ENCODE measurements at regions not wholly inside any gene's neighbourhood (a gene's known extent, or its start where the extent isn't known, plus 50 kb on each side); places are given as distances from the start of the nearest gene placed in this dataset.

DNA sequence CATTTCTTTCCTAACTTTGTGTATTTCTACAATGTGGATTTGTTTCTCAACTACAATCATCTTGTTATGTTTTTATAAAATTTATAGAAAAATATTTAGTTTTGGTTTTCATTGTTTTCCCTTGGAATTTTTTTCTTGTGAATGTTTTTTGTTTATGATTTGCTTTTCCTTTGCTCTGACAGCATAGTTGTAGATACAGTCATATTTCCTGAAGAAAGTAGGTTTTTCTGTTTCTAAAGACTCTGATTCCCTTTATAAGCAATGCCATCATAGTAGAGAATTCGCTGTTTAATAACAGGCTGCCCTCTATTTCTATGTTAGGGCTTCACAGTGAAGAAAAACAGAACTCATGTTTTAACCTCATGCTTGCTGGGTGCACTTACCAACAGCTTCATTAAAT lies 482.3 kb downstream of the ZBBX start:
- H3F3A ChIP-seq (ENCODE audit: insufficient read depth, low read length, poor library complexity, severe bottlenecking) = no peaks in the 10 kb centered on the region
- H3K4me3 ChIP-seq (ENCODE audit: low read length) = no peak overlapping the region
- no peaks in the 10 kb centered on the region for H3K9me3 ChIP-seq (ENCODE audit: low read length)
- H3K36me3 ChIP-seq (ENCODE audit: insufficient read depth, low read length) = no peaks in the 10 kb centered on the region
- no peak overlapping the region for H3K4me2 ChIP-seq (ENCODE audit: low read length)
- no peak overlapping the region for H3K27ac ChIP-seq (ENCODE audit: low read length)
- H3K79me2 ChIP-seq (replicated peaks; ENCODE audit: insufficient read depth, low read length) = no peaks in the 10 kb centered on the region
- no peak overlapping the region for H3K9ac ChIP-seq (ENCODE audit: low read length)
- no peak overlapping the region for H2AFZ ChIP-seq (ENCODE audit: low read depth, low read length)
- TF ChIP-seq, protein P1, sequence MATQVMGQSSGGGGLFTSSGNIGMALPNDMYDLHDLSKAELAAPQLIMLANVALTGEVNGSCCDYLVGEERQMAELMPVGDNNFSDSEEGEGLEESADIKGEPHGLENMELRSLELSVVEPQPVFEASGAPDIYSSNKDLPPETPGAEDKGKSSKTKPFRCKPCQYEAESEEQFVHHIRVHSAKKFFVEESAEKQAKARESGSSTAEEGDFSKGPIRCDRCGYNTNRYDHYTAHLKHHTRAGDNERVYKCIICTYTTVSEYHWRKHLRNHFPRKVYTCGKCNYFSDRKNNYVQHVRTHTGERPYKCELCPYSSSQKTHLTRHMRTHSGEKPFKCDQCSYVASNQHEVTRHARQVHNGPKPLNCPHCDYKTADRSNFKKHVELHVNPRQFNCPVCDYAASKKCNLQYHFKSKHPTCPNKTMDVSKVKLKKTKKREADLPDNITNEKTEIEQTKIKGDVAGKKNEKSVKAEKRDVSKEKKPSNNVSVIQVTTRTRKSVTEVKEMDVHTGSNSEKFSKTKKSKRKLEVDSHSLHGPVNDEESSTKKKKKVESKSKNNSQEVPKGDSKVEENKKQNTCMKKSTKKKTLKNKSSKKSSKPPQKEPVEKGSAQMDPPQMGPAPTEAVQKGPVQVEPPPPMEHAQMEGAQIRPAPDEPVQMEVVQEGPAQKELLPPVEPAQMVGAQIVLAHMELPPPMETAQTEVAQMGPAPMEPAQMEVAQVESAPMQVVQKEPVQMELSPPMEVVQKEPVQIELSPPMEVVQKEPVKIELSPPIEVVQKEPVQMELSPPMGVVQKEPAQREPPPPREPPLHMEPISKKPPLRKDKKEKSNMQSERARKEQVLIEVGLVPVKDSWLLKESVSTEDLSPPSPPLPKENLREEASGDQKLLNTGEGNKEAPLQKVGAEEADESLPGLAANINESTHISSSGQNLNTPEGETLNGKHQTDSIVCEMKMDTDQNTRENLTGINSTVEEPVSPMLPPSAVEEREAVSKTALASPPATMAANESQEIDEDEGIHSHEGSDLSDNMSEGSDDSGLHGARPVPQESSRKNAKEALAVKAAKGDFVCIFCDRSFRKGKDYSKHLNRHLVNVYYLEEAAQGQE (IDR thresholded peaks at IDR 0.05; ENCODE audit: borderline replicate concordance) = no peak
- TF ChIP-seq, protein P2, sequence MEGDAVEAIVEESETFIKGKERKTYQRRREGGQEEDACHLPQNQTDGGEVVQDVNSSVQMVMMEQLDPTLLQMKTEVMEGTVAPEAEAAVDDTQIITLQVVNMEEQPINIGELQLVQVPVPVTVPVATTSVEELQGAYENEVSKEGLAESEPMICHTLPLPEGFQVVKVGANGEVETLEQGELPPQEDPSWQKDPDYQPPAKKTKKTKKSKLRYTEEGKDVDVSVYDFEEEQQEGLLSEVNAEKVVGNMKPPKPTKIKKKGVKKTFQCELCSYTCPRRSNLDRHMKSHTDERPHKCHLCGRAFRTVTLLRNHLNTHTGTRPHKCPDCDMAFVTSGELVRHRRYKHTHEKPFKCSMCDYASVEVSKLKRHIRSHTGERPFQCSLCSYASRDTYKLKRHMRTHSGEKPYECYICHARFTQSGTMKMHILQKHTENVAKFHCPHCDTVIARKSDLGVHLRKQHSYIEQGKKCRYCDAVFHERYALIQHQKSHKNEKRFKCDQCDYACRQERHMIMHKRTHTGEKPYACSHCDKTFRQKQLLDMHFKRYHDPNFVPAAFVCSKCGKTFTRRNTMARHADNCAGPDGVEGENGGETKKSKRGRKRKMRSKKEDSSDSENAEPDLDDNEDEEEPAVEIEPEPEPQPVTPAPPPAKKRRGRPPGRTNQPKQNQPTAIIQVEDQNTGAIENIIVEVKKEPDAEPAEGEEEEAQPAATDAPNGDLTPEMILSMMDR (IDR thresholded peaks at IDR 0.05; ENCODE audit: poor library complexity, severe bottlenecking) = no peak
- TF ChIP-seq EP300 (conservative IDR thresholded peaks at IDR 0.05; ENCODE audit: poor library complexity, severe bottlenecking) (no peak), MXI1 (conservative IDR thresholded peaks at IDR 0.05; ENCODE audit: poor library complexity, severe bottlenecking) (no peak), EZH2 (IDR thresholded peaks at IDR 0.05; ENCODE audit: borderline replicate concordance, insufficient read depth, low read length, poor library complexity, severe bottlenecking) (no peak), POLR2AphosphoS5 (IDR thresholded peaks at IDR 0.05) (no peak), RAD21 (conservative IDR thresholded peaks at IDR 0.05) (no peak), TAF1 (IDR thresholded peaks at IDR 0.05; ENCODE audit: low read depth) (no peak), SMC3 (conservative IDR thresholded peaks at IDR 0.05; ENCODE audit: poor library complexity) (no peak)
- no peaks in the 10 kb centered on the region for H4K20me1 ChIP-seq (ENCODE audit: insufficient read depth)
- no peaks in the 10 kb centered on the region for H3K27me3 ChIP-seq (ENCODE audit: insufficient read depth, low read depth, low read length)
- no peaks in the 10 kb centered on the region for H3K9me2 ChIP-seq (ENCODE audit: insufficient read depth, low read length)

DNA sequence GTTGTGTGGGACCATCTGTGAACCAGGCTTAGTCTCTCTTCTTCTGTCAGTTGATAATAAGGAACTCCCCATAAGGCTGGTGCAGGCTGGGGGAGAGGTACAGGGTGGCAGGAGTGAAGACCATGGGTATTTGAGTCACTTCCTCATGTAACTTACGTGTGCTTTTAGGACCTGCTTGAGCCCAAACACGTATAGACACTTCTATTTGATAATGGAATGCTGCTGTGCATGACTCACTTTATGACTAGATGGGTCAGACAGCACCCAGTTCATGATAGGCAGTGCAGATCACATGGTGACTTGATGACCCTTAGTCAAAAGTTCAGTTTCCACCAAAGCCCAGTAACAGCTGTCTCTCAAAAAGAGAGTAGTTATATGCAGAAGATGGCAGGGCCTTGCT lies 490.9 kb downstream of the ZBBX start:
- no peak overlapping the region for H3K27ac ChIP-seq (ENCODE audit: low read length)
- TF ChIP-seq SMC3 (conservative IDR thresholded peaks at IDR 0.05; ENCODE audit: poor library complexity) (no peak), RAD21 (conservative IDR thresholded peaks at IDR 0.05) (no peak), EZH2 (IDR thresholded peaks at IDR 0.05; ENCODE audit: borderline replicate concordance, insufficient read depth, low read length, poor library complexity, severe bottlenecking) (no peak)
- TF ChIP-seq, protein P1 (IDR thresholded peaks at IDR 0.05; ENCODE audit: borderline replicate concordance) = no peak

More for the DNA sequence above, 490.9 kb downstream of the ZBBX start:
- Histone ChIP-seq H3F3A (ENCODE audit: insufficient read depth, low read length, poor library complexity, severe bottlenecking) (no peaks in the 10 kb centered on the region), H3K27me3 (ENCODE audit: insufficient read depth, low read depth, low read length) (no peaks in the 10 kb centered on the region), H4K20me1 (ENCODE audit: insufficient read depth) (no peaks in the 10 kb centered on the region), H3K4me2 (ENCODE audit: low read length) (no peak overlapping the region), H3K79me2 (replicated peaks; ENCODE audit: insufficient read depth, low read length) (no peaks in the 10 kb centered on the region), H3K9me3 (ENCODE audit: low read length) (no peaks in the 10 kb centered on the region), H3K4me3 (ENCODE audit: low read length) (no peak overlapping the region), H3K36me3 (ENCODE audit: insufficient read depth, low read length) (no peaks in the 10 kb centered on the region), H3K9ac (ENCODE audit: low read length) (no peak overlapping the region), H3K9me2 (ENCODE audit: insufficient read depth, low read length) (no peaks in the 10 kb centered on the region), H2AFZ (ENCODE audit: low read depth, low read length) (no peak overlapping the region)

Measured in neural cell (in vitro differentiated cells).